Fibroblast of skin of right quadriceps (primary cell): ENCODE measurements at regions not wholly inside any gene's neighbourhood (a gene's known extent, or its start where the extent isn't known, plus 50 kb on each side); places are given as distances from the start of the nearest gene placed in this dataset.
A peak's percentile ranks its signal among the peaks of the same experiment; 100 is the strongest.

Experiments
- DNase-seq: peaks from one replicate; pipeline ENCODE4 v3.0.0-alpha.2; 2013

GRCh38 chr6:170483413-170483812, 69.7 kb downstream of the PSMB1 start:
- no peak for DNase-seq

GRCh38 chr6:170480050-170480692, 72.9 kb downstream of the PSMB1 start:
- DNase-seq: no peak

- DNase-seq: no peak
Observed at GRCh38 chr6:170476360-170476759, 76.7 kb downstream of the PSMB1 start.

- no peak for DNase-seq
Observed at GRCh38 chr6:170475118-170475517, 78.0 kb downstream of the PSMB1 start.

DNA sequence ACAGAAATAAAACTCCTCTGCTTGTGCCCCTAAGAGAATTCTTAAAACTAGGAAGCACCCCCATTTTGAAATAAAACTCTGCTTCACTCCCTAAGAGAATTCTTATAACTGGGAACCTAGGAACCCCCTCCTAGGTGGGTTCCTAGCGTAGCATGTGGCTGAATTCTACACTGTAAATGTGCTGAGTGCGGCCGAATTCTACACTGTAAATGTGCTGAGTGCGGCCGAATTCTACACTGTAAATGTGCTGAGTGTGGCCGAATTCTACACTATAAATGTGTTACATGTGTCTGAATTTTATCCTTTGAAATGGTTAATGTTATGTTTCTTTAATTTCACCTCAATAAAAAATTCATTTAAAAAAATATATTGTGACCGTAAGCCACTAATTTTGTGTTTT, 79.3 kb downstream of the PSMB1 start:
- DNase-seq: no peak

- DNase-seq: no peak
Observed at GRCh38 chr6:170473301-170473717, 79.8 kb downstream of the PSMB1 start.

GRCh38 chr6:170471491-170471890, 81.6 kb downstream of the PSMB1 start:
- no peak for DNase-seq

DNA sequence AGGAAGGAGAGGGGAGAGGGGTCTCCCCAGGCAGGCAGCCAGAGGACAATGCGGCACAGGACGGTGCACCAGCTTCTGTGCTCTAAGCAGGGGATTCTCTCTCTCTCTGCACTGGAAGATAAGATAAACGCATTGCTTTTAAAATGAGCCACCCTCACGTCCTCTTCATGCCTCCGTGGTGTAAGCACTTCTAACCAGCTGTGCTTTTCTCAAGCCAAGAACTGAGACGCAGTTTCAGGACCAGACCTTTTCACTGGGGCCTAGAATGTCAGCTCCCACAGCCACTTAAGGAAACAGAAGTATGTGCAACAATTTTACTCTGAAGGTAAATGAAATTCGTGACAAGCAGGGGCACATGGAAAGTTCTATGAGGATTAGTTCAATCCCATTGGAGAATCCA, 82.4 kb downstream of the PSMB1 start:
- DNase-seq: no peak

GRCh38 chr6:170464524-170464979, 88.6 kb downstream of the PSMB1 start:
- DNase-seq: no peak

DNA sequence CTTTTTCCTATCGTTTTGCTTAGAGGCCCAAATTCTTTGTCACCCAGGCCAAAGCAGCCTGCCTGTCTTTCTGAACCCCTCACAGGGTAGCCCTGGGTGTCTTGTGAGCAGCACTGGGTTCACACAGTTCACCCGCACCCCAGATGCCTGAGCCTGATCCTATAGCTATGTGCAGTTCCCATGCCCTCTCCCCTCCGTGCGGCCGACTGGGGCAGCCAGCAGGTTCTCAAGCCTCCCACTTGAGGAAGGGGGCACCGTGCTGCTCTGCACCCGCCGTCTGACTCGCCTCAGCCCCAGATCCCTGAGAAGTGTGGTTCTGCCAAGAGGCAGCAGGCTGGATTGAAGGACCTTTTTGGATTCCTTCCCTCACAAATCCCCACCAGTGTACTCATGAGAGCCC, 89.0 kb downstream of the PSMB1 start:
- no peak for DNase-seq

GRCh38 chr6:170463101-170463721, 89.9 kb downstream of the PSMB1 start:
- DNase-seq: no peak

GRCh38 chr6:170462366-170463020, 90.6 kb downstream of the PSMB1 start:
- no peak for DNase-seq

DNA sequence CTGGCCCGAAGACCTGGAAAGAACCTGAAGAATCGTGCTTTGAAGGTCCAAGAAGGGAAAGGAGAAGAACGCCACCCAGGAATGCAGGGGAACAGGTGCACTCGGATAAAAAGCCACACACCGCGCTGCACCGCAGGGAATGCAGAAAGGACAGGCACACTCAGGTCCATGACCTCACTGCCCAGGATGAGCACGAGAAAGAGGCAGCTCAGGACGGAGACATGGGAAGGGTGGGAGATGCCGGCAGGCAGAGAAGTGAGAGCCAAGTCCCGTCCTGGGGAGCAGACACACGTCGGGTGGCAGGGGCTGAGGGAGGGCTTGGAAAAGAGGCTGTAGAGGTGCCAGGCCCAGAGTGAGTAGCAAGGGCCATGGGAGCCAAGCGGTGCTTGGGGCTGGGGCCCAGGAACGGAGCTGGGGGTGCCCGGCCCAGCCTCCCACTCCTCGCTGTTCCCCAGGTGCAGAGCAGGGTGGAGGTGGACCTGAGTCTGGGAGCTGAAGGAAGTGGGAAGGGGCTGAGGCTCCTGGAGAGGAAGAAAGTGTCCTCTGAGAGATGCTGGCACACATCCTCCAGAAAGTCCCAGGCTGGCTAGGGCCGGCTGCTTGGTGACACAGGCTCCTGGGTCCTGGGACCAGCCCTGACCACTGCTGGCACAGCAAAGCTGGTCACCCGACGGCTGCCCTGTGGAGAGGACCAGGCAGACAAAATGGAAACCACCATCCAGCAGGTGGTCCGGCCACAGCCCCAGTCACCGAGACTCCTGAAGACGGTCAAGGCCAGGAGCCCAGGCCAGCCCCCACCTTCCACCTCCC, 91.3 kb downstream of the PSMB1 start:
- no peak for DNase-seq

- DNase-seq: no peak
Observed at GRCh38 chr6:170461111-170461510, 92.0 kb downstream of the PSMB1 start.

GRCh38 chr6:170460641-170461040, 92.5 kb downstream of the PSMB1 start:
- DNase-seq: no peak

DNA sequence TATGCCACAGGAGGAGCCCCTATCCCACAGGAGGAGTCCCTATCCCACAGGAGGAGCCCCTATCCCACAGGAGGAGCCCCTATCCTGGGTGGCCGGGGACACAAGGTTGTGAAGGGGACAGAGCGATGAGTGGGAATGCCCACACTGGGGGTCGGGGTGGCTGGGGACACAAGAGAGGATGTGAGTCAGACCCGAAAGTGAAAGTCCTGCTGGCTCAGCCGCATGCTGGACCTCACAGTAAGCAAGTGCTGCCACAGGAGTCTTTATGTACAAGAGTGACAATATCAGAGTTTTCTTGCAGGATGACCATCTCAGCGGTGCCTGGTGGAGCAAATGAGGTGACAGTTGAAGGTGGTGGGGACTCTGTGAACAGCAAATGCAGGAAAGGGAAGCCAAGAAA, 93.7 kb downstream of the PSMB1 start:
- peak; percentile 11 for DNase-seq

GRCh38 chr6:170456886-170457698, 96.0 kb downstream of the PSMB1 start:
- no peak for DNase-seq
